ENCODE measurements at regions not wholly inside any gene's neighbourhood (a gene's known extent, or its start where the extent isn't known, plus 50 kb on each side); places are given as distances from the start of the nearest gene placed in this dataset.

DNA sequence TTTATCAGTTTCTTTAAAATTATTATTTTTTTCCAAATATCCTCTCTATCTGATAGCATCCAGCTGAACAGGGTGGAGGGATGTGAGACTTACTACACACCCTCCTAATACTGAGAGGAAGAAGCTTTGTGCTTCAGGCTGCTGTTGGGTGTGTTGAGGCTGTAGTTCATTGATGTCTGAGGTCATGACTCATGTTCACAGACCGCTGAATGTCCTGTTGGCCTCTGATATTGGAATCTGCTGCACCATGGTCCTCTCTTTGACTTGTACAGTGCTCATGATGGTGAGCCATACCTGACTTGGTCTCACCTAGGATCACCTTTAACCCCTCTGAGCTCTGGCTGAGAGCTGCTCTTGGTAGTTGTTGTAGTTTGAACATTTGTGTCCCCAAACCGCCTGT lies 302.9 kb downstream of the SATB1 start:
- Histone ChIP-seq H3K79me2 (ENCODE audit: insufficient read depth, low read depth) (no peaks in the 10 kb centered on the region), H3K36me3 (ENCODE audit: insufficient read depth) (no peaks in the 10 kb centered on the region), H3K27me3 (ENCODE audit: insufficient read depth, low read depth) (no peaks in the 10 kb centered on the region), H3K4me3 (IDR thresholded peaks at IDR 0.05; ENCODE audit: insufficient read depth, low read depth, low read length) (no peak overlapping the region), H4K20me1 (ENCODE audit: insufficient read depth) (no peaks in the 10 kb centered on the region), H3K4me2 (no peak overlapping the region), H3K9ac (no peak overlapping the region), H3K4me1 (ENCODE audit: low read depth, poor library complexity, severe bottlenecking) (no peaks in the 10 kb centered on the region), H2AFZ (ENCODE audit: low read depth) (no peak overlapping the region), H3K27ac (no peak overlapping the region)
- TF ChIP-seq, protein P1, sequence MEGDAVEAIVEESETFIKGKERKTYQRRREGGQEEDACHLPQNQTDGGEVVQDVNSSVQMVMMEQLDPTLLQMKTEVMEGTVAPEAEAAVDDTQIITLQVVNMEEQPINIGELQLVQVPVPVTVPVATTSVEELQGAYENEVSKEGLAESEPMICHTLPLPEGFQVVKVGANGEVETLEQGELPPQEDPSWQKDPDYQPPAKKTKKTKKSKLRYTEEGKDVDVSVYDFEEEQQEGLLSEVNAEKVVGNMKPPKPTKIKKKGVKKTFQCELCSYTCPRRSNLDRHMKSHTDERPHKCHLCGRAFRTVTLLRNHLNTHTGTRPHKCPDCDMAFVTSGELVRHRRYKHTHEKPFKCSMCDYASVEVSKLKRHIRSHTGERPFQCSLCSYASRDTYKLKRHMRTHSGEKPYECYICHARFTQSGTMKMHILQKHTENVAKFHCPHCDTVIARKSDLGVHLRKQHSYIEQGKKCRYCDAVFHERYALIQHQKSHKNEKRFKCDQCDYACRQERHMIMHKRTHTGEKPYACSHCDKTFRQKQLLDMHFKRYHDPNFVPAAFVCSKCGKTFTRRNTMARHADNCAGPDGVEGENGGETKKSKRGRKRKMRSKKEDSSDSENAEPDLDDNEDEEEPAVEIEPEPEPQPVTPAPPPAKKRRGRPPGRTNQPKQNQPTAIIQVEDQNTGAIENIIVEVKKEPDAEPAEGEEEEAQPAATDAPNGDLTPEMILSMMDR (conservative IDR thresholded peaks at IDR 0.05; ENCODE audit: low read depth, low read length): no peak

DNA sequence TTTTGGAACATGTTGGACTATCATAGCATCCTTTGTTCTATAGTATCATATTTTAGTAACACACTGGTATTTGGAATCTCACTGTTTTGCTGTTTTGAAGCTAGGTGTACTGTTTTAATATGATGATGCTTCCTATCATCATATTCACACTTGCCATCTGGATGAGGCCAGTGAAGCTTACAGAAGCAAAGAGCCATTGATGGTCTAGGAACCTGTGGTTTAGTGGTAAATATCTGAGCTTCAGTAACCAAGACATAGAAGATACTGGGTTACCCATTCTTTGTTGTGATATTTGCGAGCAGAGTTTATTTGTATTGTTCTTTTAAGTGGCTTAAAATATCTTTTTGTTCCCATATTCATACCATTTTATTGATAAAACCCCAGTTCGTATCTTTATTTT lies 304.1 kb downstream of the SATB1 start:
- Histone ChIP-seq H4K20me1 (ENCODE audit: insufficient read depth) (no peaks in the 10 kb centered on the region), H3K4me1 (ENCODE audit: low read depth, poor library complexity, severe bottlenecking) (no peaks in the 10 kb centered on the region), H3K36me3 (ENCODE audit: insufficient read depth) (no peaks in the 10 kb centered on the region), H3K4me3 (IDR thresholded peaks at IDR 0.05; ENCODE audit: insufficient read depth, low read depth, low read length) (no peak overlapping the region), H3K4me2 (no peak overlapping the region), H3K9ac (no peak overlapping the region), H3K27ac (no peak overlapping the region), H2AFZ (ENCODE audit: low read depth) (no peak overlapping the region), H3K27me3 (ENCODE audit: insufficient read depth, low read depth) (no peaks in the 10 kb centered on the region), H3K79me2 (ENCODE audit: insufficient read depth, low read depth) (no peaks in the 10 kb centered on the region)
- TF ChIP-seq, protein P1 (conservative IDR thresholded peaks at IDR 0.05; ENCODE audit: low read depth, low read length): no peak

DNA sequence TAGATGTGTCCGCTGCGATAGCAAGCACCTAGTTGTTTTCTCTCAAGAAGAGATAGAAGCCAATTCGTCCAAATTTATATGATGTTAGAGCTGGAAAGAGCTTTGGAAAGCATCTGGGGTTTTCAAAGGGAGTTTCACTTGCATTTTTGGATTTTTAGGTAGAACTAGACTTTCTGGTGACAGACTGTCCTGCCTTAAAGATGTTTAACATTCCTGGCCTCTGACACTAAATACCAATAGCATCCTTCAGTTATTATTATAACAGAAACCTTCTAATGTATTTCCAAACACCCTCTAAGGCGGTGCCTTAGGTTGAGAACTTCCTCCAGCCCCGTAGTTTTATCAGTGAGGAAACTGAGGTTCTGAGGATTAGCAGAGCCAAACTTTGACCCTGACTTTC lies 305.3 kb downstream of the SATB1 start:
- H3K4me3 ChIP-seq (IDR thresholded peaks at IDR 0.05; ENCODE audit: insufficient read depth, low read depth, low read length): no peak overlapping the region
- no peak overlapping the region for H2AFZ ChIP-seq (ENCODE audit: low read depth)
- no peak overlapping the region for H3K9ac ChIP-seq
- H4K20me1 ChIP-seq (ENCODE audit: insufficient read depth): no peaks in the 10 kb centered on the region
- TF ChIP-seq, protein P1 (conservative IDR thresholded peaks at IDR 0.05; ENCODE audit: low read depth, low read length): no peak
- H3K79me2 ChIP-seq (ENCODE audit: insufficient read depth, low read depth): no peaks in the 10 kb centered on the region
- no peak overlapping the region for H3K27ac ChIP-seq
- H3K4me2 ChIP-seq: no peak overlapping the region
- no peaks in the 10 kb centered on the region for H3K27me3 ChIP-seq (ENCODE audit: insufficient read depth, low read depth)
- no peaks in the 10 kb centered on the region for H3K4me1 ChIP-seq (ENCODE audit: low read depth, poor library complexity, severe bottlenecking)
- H3K36me3 ChIP-seq (ENCODE audit: insufficient read depth): no peaks in the 10 kb centered on the region

DNA sequence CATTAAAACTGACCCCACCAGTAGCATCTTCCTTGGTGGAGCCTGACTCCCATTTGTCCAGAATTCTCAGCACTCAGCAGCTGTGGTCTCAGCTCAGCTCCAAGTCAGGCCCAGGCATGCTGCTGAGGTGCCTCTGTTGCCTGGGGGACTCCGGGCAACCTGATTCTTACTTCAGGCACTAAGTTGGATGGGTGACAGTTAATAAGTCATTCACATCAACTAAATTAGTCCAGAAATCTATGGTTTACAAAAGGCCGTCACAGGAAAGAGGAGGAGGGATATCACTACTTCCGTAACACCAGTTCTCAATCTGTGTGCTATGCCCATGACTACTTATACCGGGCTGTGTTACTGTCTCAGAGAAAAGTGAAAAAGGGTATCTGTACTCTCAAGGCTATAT lies 310.2 kb downstream of the SATB1 start:
- Histone ChIP-seq H3K4me2 (no peak overlapping the region), H3K36me3 (ENCODE audit: insufficient read depth) (no peaks in the 10 kb centered on the region), H2AFZ (ENCODE audit: low read depth) (no peak overlapping the region), H4K20me1 (ENCODE audit: insufficient read depth) (no peaks in the 10 kb centered on the region), H3K27me3 (ENCODE audit: insufficient read depth, low read depth) (no peaks in the 10 kb centered on the region), H3K79me2 (ENCODE audit: insufficient read depth, low read depth) (no peaks in the 10 kb centered on the region), H3K4me3 (IDR thresholded peaks at IDR 0.05; ENCODE audit: insufficient read depth, low read depth, low read length) (no peak overlapping the region), H3K27ac (no peak overlapping the region), H3K9ac (no peak overlapping the region), H3K4me1 (ENCODE audit: low read depth, poor library complexity, severe bottlenecking) (no peaks in the 10 kb centered on the region)
- TF ChIP-seq, protein P1 (conservative IDR thresholded peaks at IDR 0.05; ENCODE audit: low read depth, low read length): no peak

DNA sequence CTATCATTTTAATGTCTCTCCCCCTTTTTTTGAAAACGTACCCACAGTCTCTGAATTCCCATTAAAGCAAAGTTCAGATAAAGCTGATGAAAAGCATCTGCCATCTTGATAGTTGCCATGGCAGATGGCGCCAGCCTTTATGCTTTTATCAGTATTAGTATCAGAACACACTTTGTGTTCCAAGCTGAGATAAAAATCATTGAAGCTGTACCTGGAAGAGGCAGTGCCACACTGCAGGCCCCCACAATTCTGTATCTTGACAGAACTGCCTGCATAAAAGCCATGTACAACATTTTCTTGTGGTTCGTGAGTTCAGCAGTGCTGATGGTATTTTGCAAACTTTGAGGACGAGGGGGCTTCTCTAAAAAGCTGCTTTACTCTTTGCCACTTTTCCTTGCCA lies 311.7 kb downstream of the SATB1 start:
- no peaks in the 10 kb centered on the region for H3K4me1 ChIP-seq (ENCODE audit: low read depth, poor library complexity, severe bottlenecking)
- no peak overlapping the region for H2AFZ ChIP-seq (ENCODE audit: low read depth)
- H4K20me1 ChIP-seq (ENCODE audit: insufficient read depth): no peaks in the 10 kb centered on the region
- no peaks in the 10 kb centered on the region for H3K27me3 ChIP-seq (ENCODE audit: insufficient read depth, low read depth)
- H3K36me3 ChIP-seq (ENCODE audit: insufficient read depth): no peaks in the 10 kb centered on the region
- no peak overlapping the region for H3K9ac ChIP-seq
- H3K4me3 ChIP-seq (IDR thresholded peaks at IDR 0.05; ENCODE audit: insufficient read depth, low read depth, low read length): no peak overlapping the region
- no peak overlapping the region for H3K4me2 ChIP-seq
- H3K27ac ChIP-seq: no peak overlapping the region
- H3K79me2 ChIP-seq (ENCODE audit: insufficient read depth, low read depth): no peaks in the 10 kb centered on the region
- TF ChIP-seq, protein P1 (conservative IDR thresholded peaks at IDR 0.05; ENCODE audit: low read depth, low read length): no peak
